Adrenal gland (tissue), 5 donors: ENCODE measurements at regions not wholly inside any gene's neighbourhood (a gene's known extent, or its start where the extent isn't known, plus 50 kb on each side); places are given as distances from the start of the nearest gene placed in this dataset.

Experiments
- POLR2A ChIP-seq, 2 donors: fragments of 450-650 bp; IDR thresholded peaks; one replicate each; pipeline ENCODE4 v1.6.1; 2017; ENCODE audit warnings: antibody characterized with exemption in 2 of 2, mild to moderate bottlenecking in 2 of 2, moderate library complexity in 1 of 2
- TF ChIP-seq, protein P1 (sequence below), 6 experiments: fragments of 450-650 bp in 4 of 6; fragments of 200-600 bp in 2 of 6; sonication (generic) in 1 of 6; IDR thresholded peaks; 1 replicate in 5 of 6; 2 replicates in 1 of 6; pipeline versions ENCODE4 v1.5.1 to v1.8.0; 2016 to 2021; ENCODE audit warnings: antibody characterized with exemption in 6 of 6, mild to moderate bottlenecking in 2 of 6, moderate library complexity in 1 of 6
- donor health status: DM: no; HTN: no; CAD: no.

- TF ChIP-seq, protein P1, sequence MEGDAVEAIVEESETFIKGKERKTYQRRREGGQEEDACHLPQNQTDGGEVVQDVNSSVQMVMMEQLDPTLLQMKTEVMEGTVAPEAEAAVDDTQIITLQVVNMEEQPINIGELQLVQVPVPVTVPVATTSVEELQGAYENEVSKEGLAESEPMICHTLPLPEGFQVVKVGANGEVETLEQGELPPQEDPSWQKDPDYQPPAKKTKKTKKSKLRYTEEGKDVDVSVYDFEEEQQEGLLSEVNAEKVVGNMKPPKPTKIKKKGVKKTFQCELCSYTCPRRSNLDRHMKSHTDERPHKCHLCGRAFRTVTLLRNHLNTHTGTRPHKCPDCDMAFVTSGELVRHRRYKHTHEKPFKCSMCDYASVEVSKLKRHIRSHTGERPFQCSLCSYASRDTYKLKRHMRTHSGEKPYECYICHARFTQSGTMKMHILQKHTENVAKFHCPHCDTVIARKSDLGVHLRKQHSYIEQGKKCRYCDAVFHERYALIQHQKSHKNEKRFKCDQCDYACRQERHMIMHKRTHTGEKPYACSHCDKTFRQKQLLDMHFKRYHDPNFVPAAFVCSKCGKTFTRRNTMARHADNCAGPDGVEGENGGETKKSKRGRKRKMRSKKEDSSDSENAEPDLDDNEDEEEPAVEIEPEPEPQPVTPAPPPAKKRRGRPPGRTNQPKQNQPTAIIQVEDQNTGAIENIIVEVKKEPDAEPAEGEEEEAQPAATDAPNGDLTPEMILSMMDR (IDR thresholded peaks at IDR 0.05) = no peak
- no peak for TF ChIP-seq POLR2A (IDR thresholded peaks at IDR 0.05)
Observed at GRCh38 chr5:73379435-73379834, 69.1 kb downstream of the FOXD1 start.
